ENCODE measurements at regions not wholly inside any gene's neighbourhood (a gene's known extent, or its start where the extent isn't known, plus 50 kb on each side); places are given as distances from the start of the nearest gene placed in this dataset.

GRCh38 chr1:81192647-81193642 is 607.8 kb upstream of the ADGRL2 start:
- TF ChIP-seq CTCF (IDR thresholded peaks at IDR 0.05 in 4 of 5, conservative IDR thresholded peaks at IDR 0.05 in 1 of 5) (no peak), POLR2A (IDR thresholded peaks at IDR 0.05) (no peak)
